ENCODE measurements at regions not wholly inside any gene's neighbourhood (a gene's known extent, or its start where the extent isn't known, plus 50 kb on each side); places are given as distances from the start of the nearest gene placed in this dataset.

DNA sequence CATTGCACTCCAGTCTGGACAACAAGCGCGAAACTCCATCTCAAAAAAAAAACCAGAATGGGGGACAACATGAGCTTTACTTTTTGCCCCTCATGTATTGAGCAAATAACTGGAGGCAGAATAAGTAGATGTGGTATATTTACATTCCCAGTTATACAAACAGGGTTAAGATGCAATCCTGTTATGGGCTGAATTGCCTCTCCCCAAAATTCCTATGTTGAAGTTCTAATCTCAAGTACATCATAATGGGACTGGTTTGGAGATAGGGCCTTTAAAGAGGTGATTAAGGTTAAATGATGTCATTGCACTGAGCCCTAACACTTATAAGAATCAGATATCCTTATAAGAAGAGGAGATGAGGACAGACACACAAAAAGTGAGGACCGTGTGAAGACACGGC is 319.8 kb upstream of the KLHL29 start:
- no peak overlapping the region for H3K4me2 ChIP-seq
- TF ChIP-seq Cebpa-rat (IDR thresholded peaks at IDR 0.05) = no peak
- no peak overlapping the region for H3K27ac ChIP-seq

GRCh38 chr2:23065936-23066335 is 319.0 kb upstream of the KLHL29 start:
- H3K27ac ChIP-seq = no peak overlapping the region
- H3K9ac ChIP-seq = no peak overlapping the region
- TF ChIP-seq Cebpa-rat (IDR thresholded peaks at IDR 0.05) = no peak
- no peak overlapping the region for H3K4me3 ChIP-seq
- no peaks in the 10 kb centered on the region for H3K36me3 ChIP-seq
- H3K9me3 ChIP-seq (replicated peaks in 1 of 11) = no peaks in the 10 kb centered on the region
- H4K20me1 ChIP-seq = no peaks in the 10 kb centered on the region
- no peak overlapping the region for H3K4me2 ChIP-seq
- no peaks in the 10 kb centered on the region for H3K27me3 ChIP-seq
- no peaks in the 10 kb centered on the region for H3K4me1 ChIP-seq

More for the DNA sequence above, 319.8 kb upstream of the KLHL29 start:
- no peaks in the 10 kb centered on the region for H4K20me1 ChIP-seq
- no peak overlapping the region for H3K4me3 ChIP-seq
- no peaks in the 10 kb centered on the region for H3K36me3 ChIP-seq
- H3K9me3 ChIP-seq (replicated peaks in 1 of 11) = no peaks in the 10 kb centered on the region
- H3K4me1 ChIP-seq = no peaks in the 10 kb centered on the region
- no peaks in the 10 kb centered on the region for H3K27me3 ChIP-seq
- no peak overlapping the region for H3K9ac ChIP-seq

DNA sequence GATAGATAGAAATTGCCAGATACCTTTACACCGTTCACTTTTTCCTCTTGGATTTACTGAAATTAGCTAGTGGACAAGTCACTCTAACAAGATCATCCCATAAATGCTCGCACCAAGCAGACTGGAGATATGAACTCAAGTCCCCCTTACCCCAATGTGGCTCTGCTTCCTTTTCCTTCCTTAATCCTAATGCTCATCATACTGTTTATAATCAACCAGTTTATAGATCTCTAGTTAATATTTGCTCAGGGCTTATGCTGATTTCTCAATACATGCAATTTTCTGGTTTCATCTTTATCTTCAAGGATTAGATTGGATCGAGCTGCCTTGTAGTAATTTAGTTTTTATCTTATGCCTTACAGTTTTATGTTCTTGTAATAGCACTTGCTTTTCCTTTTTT is 318.3 kb upstream of the KLHL29 start:
- Histone ChIP-seq H3K4me2 (no peak overlapping the region), H3K27me3 (no peaks in the 10 kb centered on the region), H4K20me1 (no peaks in the 10 kb centered on the region), H3K9ac (no peak overlapping the region), H3K4me3 (no peak overlapping the region), H3K4me1 (no peaks in the 10 kb centered on the region), H3K27ac (no peak overlapping the region), H3K36me3 (no peaks in the 10 kb centered on the region), H3K9me3 (replicated peaks in 1 of 11) (no peaks in the 10 kb centered on the region)
- no peak for TF ChIP-seq Cebpa-rat (IDR thresholded peaks at IDR 0.05)

- Histone ChIP-seq H3K4me1 (no peaks in the 10 kb centered on the region), H3K27me3 (no peaks in the 10 kb centered on the region), H4K20me1 (no peaks in the 10 kb centered on the region; a peak in 1 of 22 replicates), H3K4me3 (no peak overlapping the region), H3K4me2 (no peak overlapping the region), H3K9ac (no peak overlapping the region), H3K9me3 (replicated peaks in 1 of 11) (no peaks in the 10 kb centered on the region), H3K36me3 (no peaks in the 10 kb centered on the region), H3K27ac (no peak overlapping the region)
- TF ChIP-seq Cebpa-rat (IDR thresholded peaks at IDR 0.05) = no peak
Measured at GRCh38 chr2:23069156-23069555, 315.8 kb upstream of the KLHL29 start.

DNA sequence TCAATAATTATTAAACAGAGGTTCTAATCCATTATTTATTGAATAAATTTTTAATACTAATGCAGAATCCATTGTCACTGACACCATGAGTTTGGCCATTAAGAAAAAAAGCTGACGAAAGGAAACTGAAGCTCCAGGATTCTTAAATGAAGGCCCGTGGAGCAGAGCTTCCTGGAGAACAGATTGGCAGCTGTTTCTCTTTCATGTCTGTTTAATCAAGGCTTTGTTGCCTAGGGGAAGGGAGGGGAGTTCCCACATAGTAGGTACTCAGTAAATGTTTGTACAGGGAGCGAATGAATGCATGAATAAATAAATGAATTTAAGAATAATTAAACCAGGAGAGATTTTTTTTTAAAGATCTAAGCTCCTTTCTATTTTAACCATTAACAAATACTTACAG is 315.1 kb upstream of the KLHL29 start:
- Histone ChIP-seq H3K9ac (no peak overlapping the region), H3K4me3 (no peak overlapping the region), H3K27ac (no peak overlapping the region), H3K4me2 (no peak overlapping the region), H3K36me3 (no peaks in the 10 kb centered on the region), H3K27me3 (no peaks in the 10 kb centered on the region), H4K20me1 (no peaks in the 10 kb centered on the region; a peak in 1 of 22 replicates), H3K9me3 (replicated peaks in 1 of 11) (no peaks in the 10 kb centered on the region), H3K4me1 (no peaks in the 10 kb centered on the region)
- TF ChIP-seq Cebpa-rat (IDR thresholded peaks at IDR 0.05) = no peak

DNA sequence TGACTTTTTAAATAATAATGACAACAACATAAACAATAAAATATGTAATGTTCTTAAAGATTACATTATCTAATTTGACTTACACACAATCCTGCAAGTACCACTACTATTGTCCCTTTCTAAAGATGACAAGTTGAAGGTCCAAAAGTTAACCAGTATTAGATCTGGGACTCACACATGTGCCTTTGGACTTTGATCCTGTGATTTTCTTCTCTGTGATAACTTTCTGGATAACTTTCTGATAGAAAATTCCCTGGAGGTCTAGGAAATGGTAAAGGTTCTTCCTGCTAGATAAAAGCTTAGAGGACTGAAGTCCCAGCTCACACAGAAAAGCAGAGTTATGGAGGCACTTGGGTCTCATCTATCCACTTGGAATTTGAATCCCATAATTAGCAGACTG is 311.9 kb upstream of the KLHL29 start:
- H4K20me1 ChIP-seq = no peaks in the 10 kb centered on the region; a peak in 1 of 22 replicates
- TF ChIP-seq Cebpa-rat (IDR thresholded peaks at IDR 0.05) = no peak

GRCh38 chr2:23073671-23074070 is 311.3 kb upstream of the KLHL29 start:
- no peak overlapping the region for H3K4me2 ChIP-seq
- H4K20me1 ChIP-seq = no peaks in the 10 kb centered on the region; a peak in 1 of 22 replicates
- no peaks in the 10 kb centered on the region for H3K4me1 ChIP-seq
- no peaks in the 10 kb centered on the region for H3K9me3 ChIP-seq (replicated peaks in 1 of 11)
- no peak overlapping the region for H3K27ac ChIP-seq
- H3K4me3 ChIP-seq = no peak overlapping the region
- no peak overlapping the region for H3K9ac ChIP-seq
- no peak for TF ChIP-seq Cebpa-rat (IDR thresholded peaks at IDR 0.05)
- H3K36me3 ChIP-seq = no peaks in the 10 kb centered on the region
- no peaks in the 10 kb centered on the region for H3K27me3 ChIP-seq

More for the DNA sequence above, 311.9 kb upstream of the KLHL29 start:
- Histone ChIP-seq H3K36me3 (no peaks in the 10 kb centered on the region), H3K27ac (no peak overlapping the region), H3K4me1 (no peaks in the 10 kb centered on the region), H3K9ac (no peak overlapping the region), H3K9me3 (replicated peaks in 1 of 11) (no peaks in the 10 kb centered on the region), H3K4me2 (no peak overlapping the region), H3K4me3 (no peak overlapping the region), H3K27me3 (no peaks in the 10 kb centered on the region)

DNA sequence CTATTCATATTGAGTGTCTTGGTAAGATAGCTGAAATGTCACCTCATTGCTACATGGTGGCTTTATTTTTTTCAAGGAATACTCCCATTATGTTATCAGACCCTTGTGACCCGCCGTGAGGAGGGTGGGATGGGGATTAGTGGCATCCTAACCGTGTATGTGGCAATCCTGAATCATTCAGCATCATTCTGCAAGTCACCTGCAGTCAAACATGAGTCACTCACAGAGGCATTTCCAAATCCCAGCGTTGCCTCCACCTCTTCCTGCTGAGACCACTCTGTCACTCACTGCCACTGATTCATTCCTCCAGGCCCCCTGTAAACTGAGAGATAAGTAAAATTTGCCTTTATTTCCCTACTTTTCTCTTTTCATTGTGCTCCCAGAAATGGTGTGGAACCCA is 307.4 kb upstream of the KLHL29 start:
- Histone ChIP-seq H3K4me1 (no peaks in the 10 kb centered on the region), H3K4me2 (no peak overlapping the region), H4K20me1 (no peaks in the 10 kb centered on the region), H3K36me3 (no peaks in the 10 kb centered on the region), H3K27me3 (no peaks in the 10 kb centered on the region), H3K9me3 (replicated peaks in 1 of 11) (0 out of 22 replicates have a peak, but pooled peaks cover 0 to 3% (median 0%) of the 10 kb centered on the region in 11 experiments), H3K27ac (no peak overlapping the region), H3K4me3 (no peak overlapping the region), H3K9ac (no peak overlapping the region)
- TF ChIP-seq Cebpa-rat (IDR thresholded peaks at IDR 0.05) = no peak

DNA sequence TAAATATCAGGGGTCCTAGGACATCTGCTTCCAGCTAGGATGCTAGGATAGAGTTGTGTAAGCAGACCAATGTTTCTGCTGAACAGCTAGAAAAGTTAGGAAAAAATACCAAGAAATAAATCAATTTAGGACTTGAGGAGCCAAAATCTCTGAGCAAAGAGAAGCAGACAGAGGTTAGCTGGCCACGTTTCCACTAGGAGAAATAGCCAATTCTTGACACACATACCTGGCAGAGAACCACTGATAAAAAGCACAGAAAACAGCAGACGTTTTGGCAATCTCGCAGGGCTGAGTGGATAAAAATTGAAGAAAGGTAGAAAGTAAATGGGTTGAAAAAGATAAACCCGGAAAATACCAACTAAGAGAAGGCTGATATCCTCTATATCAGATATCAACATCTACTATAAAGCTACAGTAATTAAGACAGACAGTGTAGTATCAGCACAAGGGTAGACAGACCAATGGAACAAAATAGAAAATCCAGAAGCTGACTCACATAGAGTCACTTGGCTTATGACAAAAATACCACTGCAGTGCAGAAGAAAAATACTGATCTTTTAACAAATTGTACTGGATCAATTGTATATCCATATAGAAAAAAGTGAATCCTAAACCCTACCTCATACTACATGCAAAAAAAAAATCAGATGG is 306.1 kb upstream of the KLHL29 start:
- no peak overlapping the region for H3K9ac ChIP-seq
- no peak overlapping the region for H3K4me3 ChIP-seq
- no peak overlapping the region for H3K27ac ChIP-seq
- no peak overlapping the region for H3K4me2 ChIP-seq
- H4K20me1 ChIP-seq = no peaks in the 10 kb centered on the region
- no peaks in the 10 kb centered on the region for H3K4me1 ChIP-seq
- TF ChIP-seq Cebpa-rat (IDR thresholded peaks at IDR 0.05) = no peak
- H3K27me3 ChIP-seq = no peaks in the 10 kb centered on the region
- H3K36me3 ChIP-seq = no peaks in the 10 kb centered on the region
- 0 out of 22 replicates have a peak, but pooled peaks cover 0 to 3% (median 0%) of the 10 kb centered on the region in 11 experiments for H3K9me3 ChIP-seq (replicated peaks in 1 of 11)

DNA sequence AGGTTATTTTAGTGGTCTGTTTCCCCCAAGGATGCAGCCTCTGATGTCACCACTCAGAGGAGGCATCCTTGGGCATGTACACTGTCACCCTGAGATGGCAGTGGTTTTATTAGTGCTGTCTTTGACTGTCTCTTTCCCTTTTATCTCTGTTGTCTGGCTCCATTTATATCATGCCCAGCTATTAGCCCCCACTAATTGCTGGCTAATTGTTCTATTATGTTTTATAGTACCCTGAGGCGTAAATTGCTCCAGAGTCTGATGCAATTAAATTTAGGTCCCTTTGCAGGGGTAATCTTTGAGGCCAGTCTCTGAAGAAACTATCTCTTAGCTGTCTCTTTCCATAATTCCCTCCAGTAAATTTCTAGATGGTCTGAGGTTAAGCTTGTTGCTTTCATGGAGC is 301.0 kb upstream of the KLHL29 start:
- TF ChIP-seq Cebpa-rat (IDR thresholded peaks at IDR 0.05) = no peak
- Histone ChIP-seq H3K4me1 (no peaks in the 10 kb centered on the region), H3K4me3 (no peak overlapping the region), H3K27me3 (no peaks in the 10 kb centered on the region), H3K36me3 (no peaks in the 10 kb centered on the region), H3K9me3 (replicated peaks in 1 of 11) (peaks cover 0 to 12% (median 7%) of the 10 kb centered on the region in 11 experiments; a peak in 9 of 22 replicates), H3K27ac (no peak overlapping the region), H3K9ac (no peak overlapping the region), H3K4me2 (no peak overlapping the region), H4K20me1 (no peaks in the 10 kb centered on the region)
